ENCODE measurements at regions not wholly inside any gene's neighbourhood (a gene's known extent, or its start where the extent isn't known, plus 50 kb on each side); places are given as distances from the start of the nearest gene placed in this dataset.

- TF ChIP-seq POLR2AphosphoS5 (IDR thresholded peaks at IDR 0.05; ENCODE audit: low read length), result no peak
- TF ChIP-seq EP300 (IDR thresholded peaks at IDR 0.05; ENCODE audit: borderline replicate concordance in 1 of 2, control insufficient read depth in 1 of 2, low read depth in 2 of 2, low read length in 2 of 2), result no peak
- TF ChIP-seq RBBP5 (conservative IDR thresholded peaks at IDR 0.05), result no peak
- no peak for TF ChIP-seq RB1 (IDR thresholded peaks at IDR 0.05; ENCODE audit: borderline replicate concordance)
- TF ChIP-seq USF1 (IDR thresholded peaks at IDR 0.05; ENCODE audit: borderline replicate concordance, extremely low read length, insufficient read depth, low read depth, low read length), result no peak
Observed at GRCh38 chr13:83796364-83796763, 85.9 kb downstream of the SLITRK1 start.

Data from GM12878 (cell line).